PFSK-1 (cell line): ENCODE measurements at regions not wholly inside any gene's neighbourhood (a gene's known extent, or its start where the extent isn't known, plus 50 kb on each side); places are given as distances from the start of the nearest gene placed in this dataset.

Experiments used
- FOXP2 ChIP-seq: optimal IDR thresholded peaks from 2 replicates; pipeline ENCODE3; 2011; ENCODE audit warnings: borderline replicate concordance, control low read depth, inconsistent platforms; ENCODE audit not compliant: insufficient read depth; ENCODE audit errors: extremely low read length, extremely low read depth
- POLR2AphosphoS5 ChIP-seq: IDR thresholded peaks from 2 replicates; pipeline ENCODE4 v1.6.1; 2012; ENCODE audit warnings: low read depth, mild to moderate bottlenecking, control low read depth, low read length, moderate library complexity
- SIN3A ChIP-seq: IDR thresholded peaks from 2 replicates; pipeline ENCODE4 v1.6.1; 2012; ENCODE audit warnings: mild to moderate bottlenecking, low read length, moderate library complexity, borderline replicate concordance; ENCODE audit not compliant: insufficient read depth
- TAF1 ChIP-seq: IDR thresholded peaks from 2 replicates; pipeline ENCODE4 v1.6.1; 2012; ENCODE audit warnings: low read length, control low read depth, borderline replicate concordance; ENCODE audit not compliant: insufficient read depth
- TF ChIP-seq, protein P1 (sequence below), 2 experiments: IDR thresholded peaks; 2 replicates each; pipeline versions ENCODE4 v1.6.1 to v1.8.0; 2011 to 2012; ENCODE audit warnings: low read depth in 2 of 2, low read length in 2 of 2, control low read depth in 1 of 2, inconsistent platforms in 1 of 2, mild to moderate bottlenecking in 1 of 2, moderate library complexity in 1 of 2; ENCODE audit not compliant: insufficient read depth in 1 of 2

GRCh38 chr2:76044701-76045100 lies 334.0 kb upstream of the GCFC2 start:
- TF ChIP-seq POLR2AphosphoS5: no peak
- TF ChIP-seq SIN3A: no peak
- no peak for TF ChIP-seq TAF1
- TF ChIP-seq FOXP2: no peak
- TF ChIP-seq, protein P1, sequence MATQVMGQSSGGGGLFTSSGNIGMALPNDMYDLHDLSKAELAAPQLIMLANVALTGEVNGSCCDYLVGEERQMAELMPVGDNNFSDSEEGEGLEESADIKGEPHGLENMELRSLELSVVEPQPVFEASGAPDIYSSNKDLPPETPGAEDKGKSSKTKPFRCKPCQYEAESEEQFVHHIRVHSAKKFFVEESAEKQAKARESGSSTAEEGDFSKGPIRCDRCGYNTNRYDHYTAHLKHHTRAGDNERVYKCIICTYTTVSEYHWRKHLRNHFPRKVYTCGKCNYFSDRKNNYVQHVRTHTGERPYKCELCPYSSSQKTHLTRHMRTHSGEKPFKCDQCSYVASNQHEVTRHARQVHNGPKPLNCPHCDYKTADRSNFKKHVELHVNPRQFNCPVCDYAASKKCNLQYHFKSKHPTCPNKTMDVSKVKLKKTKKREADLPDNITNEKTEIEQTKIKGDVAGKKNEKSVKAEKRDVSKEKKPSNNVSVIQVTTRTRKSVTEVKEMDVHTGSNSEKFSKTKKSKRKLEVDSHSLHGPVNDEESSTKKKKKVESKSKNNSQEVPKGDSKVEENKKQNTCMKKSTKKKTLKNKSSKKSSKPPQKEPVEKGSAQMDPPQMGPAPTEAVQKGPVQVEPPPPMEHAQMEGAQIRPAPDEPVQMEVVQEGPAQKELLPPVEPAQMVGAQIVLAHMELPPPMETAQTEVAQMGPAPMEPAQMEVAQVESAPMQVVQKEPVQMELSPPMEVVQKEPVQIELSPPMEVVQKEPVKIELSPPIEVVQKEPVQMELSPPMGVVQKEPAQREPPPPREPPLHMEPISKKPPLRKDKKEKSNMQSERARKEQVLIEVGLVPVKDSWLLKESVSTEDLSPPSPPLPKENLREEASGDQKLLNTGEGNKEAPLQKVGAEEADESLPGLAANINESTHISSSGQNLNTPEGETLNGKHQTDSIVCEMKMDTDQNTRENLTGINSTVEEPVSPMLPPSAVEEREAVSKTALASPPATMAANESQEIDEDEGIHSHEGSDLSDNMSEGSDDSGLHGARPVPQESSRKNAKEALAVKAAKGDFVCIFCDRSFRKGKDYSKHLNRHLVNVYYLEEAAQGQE (IDR thresholded peaks at IDR 0.05; ENCODE audit: insufficient read depth in 1 of 2, low read depth in 2 of 2, low read length in 2 of 2): no peak

DNA sequence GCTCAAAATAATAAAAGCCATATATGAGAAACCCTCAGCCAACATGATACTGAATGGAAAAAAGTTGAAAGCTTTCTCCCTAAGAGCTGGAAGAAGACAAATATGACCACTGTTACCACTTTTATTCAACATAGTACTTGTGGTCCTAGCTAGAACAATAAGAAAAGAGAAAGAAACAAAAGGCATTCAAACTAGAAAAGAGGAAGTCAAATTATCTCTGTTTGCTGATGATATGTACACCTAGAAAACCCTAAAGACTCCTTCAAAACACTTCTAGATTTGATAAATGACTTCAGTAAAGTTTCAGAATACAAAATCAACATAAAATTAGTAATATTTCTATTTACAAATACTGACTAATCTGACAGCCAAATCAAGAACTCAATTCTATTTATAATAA lies 328.8 kb upstream of the GCFC2 start:
- TF ChIP-seq POLR2AphosphoS5 (no peak), TAF1 (no peak), SIN3A (no peak), FOXP2 (no peak)
- TF ChIP-seq, protein P1 (IDR thresholded peaks at IDR 0.05; ENCODE audit: insufficient read depth in 1 of 2, low read depth in 2 of 2, low read length in 2 of 2): no peak

GRCh38 chr2:76027761-76028160 lies 317.0 kb upstream of the GCFC2 start:
- TF ChIP-seq POLR2AphosphoS5 (no peak), SIN3A (no peak), FOXP2 (no peak), TAF1 (no peak)
- TF ChIP-seq, protein P1 (IDR thresholded peaks at IDR 0.05; ENCODE audit: insufficient read depth in 1 of 2, low read depth in 2 of 2, low read length in 2 of 2): no peak

GRCh38 chr2:76019128-76019527 lies 308.4 kb upstream of the GCFC2 start:
- no peak for TF ChIP-seq FOXP2
- TF ChIP-seq, protein P1 (IDR thresholded peaks at IDR 0.05; ENCODE audit: insufficient read depth in 1 of 2, low read depth in 2 of 2, low read length in 2 of 2): no peak

GRCh38 chr2:76009484-76009883 lies 298.8 kb upstream of the GCFC2 start:
- no peak for TF ChIP-seq POLR2AphosphoS5
- no peak for TF ChIP-seq SIN3A
- no peak for TF ChIP-seq TAF1
- TF ChIP-seq, protein P1 (IDR thresholded peaks at IDR 0.05; ENCODE audit: insufficient read depth in 1 of 2, low read depth in 2 of 2, low read length in 2 of 2): no peak
- TF ChIP-seq FOXP2: no peak
